GM19239 (cell line): ENCODE measurements at regions not wholly inside any gene's neighbourhood (a gene's known extent, or its start where the extent isn't known, plus 50 kb on each side); places are given as distances from the start of the nearest gene placed in this dataset.

ENCODE experiments used
- DNase-seq: peaks from one replicate; pipeline ENCODE4 v3.0.0; 2011; ENCODE audit warnings: low spot score; ENCODE audit not compliant: insufficient read length
- FAIRE-seq: peaks from 2 replicates; lab custom pipeline; 2011; peaks lifted over from hg19 to GRCh38; lab: Jason Lieb, UNC

GRCh38 chr11:88231894-88232482 lies 56.7 kb upstream of the RAB38 start:
- DNase-seq: peak; percentile 33
- FAIRE-seq: peak; percentile 87

GRCh38 chr11:88229303-88229702 lies 54.1 kb upstream of the RAB38 start:
- FAIRE-seq (no peak), DNase-seq (no peak)
